Gastrocnemius medialis (tissue), 4 donors: ENCODE measurements at regions not wholly inside any gene's neighbourhood (a gene's known extent, or its start where the extent isn't known, plus 50 kb on each side); places are given as distances from the start of the nearest gene placed in this dataset.

Experiments used
- CTCF ChIP-seq, 5 experiments: fragments of 450-650 bp in 3 of 5; fragments of 200-600 bp in 2 of 5; sonication (generic) in 2 of 5; IDR thresholded peaks in 4 of 5; conservative IDR thresholded peaks in 1 of 5; 1 replicate in 4 of 5; 2 replicates in 1 of 5; pipeline ENCODE4 v1.5.1; 2016 to 2019; ENCODE audit warnings: antibody characterized with exemption in 5 of 5, mild to moderate bottlenecking in 3 of 5, moderate library complexity in 3 of 5
- POLR2A ChIP-seq, 2 donors: fragments of 450-650 bp; IDR thresholded peaks; one replicate each; pipeline ENCODE4 v1.6.1; 2017; ENCODE audit warnings: antibody characterized with exemption in 2 of 2, mild to moderate bottlenecking in 2 of 2, moderate library complexity in 2 of 2

GRCh38 chr1:67514786-67515185, 84.6 kb upstream of the SERBP1 start:
- no peak for TF ChIP-seq CTCF (IDR thresholded peaks at IDR 0.05 in 4 of 5, conservative IDR thresholded peaks at IDR 0.05 in 1 of 5)
- TF ChIP-seq POLR2A (IDR thresholded peaks at IDR 0.05): no peak
